ENCODE measurements at regions not wholly inside any gene's neighbourhood (a gene's known extent, or its start where the extent isn't known, plus 50 kb on each side); places are given as distances from the start of the nearest gene placed in this dataset.

DNA sequence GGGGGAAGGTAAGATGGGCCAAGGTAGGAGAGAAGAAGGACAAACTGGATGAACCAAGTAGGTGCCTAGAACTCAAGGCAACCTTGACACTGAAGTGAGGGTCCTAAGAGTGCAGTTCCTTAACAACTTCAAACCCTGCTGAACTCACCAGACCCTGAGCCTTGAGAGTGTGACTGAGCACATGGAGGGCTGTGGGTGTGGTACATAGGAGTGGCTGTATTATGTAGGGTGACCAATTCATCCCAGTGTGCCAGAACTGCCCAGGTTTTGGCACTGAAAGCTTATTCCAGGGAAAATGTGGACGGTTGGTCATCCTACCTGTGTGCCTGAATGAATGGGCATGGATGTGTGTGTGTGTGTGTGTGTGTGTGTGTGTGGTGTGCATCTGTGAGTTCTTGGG lies 281.8 kb downstream of the DHX35 start:
- no peak for DNase-seq

DNA sequence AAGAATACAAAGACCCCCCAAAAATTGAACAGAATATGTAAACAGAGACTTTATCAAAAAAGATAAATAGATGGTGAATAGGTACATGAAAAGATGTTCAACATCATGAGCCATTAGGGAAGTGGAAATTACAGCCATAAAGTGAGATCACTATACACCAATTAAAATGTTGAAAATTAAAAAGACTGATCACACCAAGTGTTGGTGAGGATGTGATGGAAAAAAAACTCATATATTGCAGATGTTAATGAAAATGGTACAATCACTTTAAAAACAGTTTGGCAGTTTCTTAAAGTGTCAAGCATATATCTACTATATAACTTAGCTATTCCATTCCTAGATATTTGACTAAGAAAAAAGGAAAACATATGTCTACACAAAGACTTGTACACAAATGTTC lies 280.5 kb downstream of the DHX35 start:
- DNase-seq, result no peak

DNA sequence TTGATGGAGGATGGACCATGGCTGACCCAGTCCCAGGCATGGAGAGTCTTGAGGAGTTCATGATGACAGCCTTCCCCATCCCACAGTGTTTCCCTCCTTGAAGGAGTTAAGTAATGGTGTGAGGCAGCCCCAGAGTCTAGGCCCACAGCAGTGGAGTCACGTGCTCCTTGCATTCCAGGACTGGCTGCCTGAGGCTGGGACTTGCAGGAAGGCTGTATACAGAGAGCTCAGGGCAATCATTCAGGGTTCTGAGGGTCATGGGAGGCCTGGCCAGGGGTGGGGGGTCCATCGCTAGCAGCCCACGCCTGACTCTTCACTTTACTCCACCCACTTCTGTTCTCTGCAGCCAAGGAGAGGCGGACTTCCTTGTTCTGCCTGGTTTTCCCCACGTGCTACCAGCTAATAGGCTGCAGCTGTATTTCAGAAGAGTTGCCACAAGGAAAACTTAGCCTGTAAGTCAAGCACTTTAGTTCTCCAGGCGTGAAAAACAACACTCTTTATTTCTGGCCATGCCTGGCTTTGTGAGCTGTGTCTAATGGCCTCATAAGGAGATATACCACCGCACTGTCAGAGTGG lies 272.5 kb downstream of the DHX35 start:
- DNase-seq, result no peak

DNA sequence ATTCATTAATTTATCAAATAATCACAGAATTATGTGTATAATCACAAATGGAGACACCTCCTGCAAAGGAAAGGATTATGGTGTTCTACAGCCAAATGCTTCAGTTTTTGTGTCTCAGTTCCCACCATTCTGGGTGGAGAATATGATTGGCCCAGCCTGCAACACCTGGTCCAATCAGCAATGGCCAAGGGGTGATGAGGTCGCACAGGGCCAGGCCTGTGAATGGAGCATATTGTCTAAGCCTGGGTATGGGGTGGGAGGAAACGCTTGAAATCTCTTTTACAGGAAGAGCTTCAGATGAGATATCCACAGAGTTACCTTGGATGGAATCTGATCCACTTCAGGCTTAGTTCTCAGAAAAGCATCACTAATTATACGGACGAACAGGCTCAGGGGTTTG lies 271.6 kb downstream of the DHX35 start:
- DNase-seq, result no peak

DNA sequence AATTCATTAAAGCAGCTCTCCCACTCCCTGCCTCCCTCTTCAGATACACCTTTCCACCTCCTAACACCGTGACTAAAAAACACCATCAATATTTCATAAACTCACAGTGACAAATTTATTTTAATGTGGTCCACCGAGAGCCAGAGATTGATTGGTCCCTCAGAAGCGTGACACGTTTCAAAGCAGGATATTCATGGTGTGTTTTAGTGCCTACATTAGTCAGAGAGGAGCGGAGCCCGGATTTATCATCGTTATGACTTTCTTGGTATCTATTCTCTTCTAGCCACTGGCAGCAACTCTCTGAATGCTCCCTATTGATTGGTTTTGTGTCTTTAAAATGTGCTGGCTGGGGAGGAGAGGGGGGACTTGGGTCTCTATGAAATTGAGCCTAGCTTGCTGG lies 265.3 kb downstream of the DHX35 start:
- DNase-seq, result no peak

DNA sequence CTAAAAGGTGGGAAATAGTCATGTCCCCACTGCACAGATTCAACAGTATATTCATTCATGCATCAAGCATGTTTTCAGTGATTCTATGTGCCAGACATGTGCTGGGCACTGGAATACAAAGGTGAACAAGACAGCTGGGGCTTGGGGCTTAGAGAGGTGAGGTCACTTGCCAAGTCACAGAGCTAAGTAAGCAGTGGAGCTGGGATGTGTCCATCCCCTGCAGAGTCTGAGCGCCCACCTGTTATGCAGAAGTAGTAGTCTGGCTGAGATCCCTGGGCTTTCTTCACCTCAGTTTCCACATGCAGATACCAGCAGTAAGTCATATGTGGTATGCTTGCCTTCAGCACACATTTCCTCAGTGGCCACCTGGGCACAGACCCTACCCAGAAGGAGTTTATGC lies 263.8 kb downstream of the DHX35 start:
- no peak for DNase-seq

DNA sequence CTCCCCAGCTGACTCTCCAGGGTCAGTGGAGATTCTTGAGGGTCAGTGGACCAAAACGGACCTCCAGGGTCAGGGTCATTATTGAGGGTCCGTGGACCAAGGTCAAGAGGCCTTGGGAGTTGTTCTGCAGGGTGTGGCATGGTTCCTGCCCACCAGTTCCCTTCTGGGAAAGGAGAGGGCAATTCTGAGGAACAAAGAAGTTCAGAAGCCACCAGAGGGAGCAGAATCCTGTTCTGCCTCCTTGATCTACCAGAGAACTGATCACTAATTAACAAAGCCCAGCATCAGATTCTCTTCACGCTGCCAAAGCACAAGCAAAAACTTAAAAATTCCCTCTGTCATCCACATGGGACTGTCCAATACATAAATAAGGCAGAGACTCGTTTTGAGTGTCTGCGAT lies 263.4 kb downstream of the DHX35 start:
- DNase-seq, result no peak

DNA sequence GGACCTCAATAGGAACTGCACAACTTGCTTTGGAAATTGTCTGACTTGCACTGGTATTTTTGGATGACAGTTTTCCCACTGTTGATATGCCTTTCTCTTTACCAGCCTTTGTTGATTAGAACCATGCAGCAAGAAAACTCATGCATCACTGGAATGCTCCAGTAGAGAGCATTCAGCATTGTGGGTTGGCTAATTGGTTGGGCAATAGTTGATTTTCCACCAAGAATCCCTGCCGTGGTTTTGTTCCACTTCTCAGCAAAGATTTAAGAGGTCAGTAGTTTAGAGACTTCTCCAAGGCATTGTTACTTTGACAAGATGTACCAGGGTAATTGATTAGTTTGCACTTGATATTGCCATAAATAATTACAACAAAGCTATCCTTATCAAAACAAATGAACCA lies 260.0 kb downstream of the DHX35 start:
- no peak for DNase-seq

DNA sequence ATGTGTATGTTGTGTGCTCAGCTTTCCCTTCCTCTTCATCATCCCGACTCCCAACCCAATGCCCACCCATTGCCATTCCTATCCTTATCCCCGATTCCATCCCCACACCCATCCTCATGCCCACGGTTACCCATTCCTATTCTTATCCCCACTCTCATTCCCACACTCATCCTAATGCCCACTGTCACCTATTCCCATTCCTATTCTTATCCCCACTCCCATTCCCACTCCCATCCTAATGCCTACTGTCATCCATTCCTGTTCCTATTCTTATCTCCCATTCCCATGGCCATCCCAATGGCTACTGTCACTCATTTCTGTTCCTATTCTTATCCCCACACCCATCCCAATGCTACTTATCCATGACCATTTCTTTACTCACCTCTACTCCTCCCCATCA lies 254.1 kb downstream of the DHX35 start:
- DNase-seq, result no peak

DNA sequence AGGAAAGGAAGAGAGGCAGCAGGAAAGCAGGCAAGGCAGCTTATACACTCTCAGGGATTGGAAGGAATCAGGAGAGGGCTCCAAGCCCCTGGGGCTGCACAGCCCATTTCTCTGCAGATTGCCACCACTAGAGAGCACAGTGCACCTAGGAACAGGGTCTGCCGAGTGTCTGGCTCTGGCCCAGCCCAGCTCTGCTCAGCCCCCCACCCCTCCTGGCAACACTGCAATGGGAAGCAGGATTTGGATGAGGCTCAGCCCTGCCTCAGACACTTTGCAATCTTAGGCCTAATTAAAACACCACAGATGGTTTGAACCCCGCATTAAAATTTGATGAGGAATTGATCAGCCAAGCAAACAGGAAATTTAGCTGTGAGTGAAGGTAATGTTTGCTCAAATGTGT lies 252.7 kb downstream of the DHX35 start:
- no peak for DNase-seq

DNA sequence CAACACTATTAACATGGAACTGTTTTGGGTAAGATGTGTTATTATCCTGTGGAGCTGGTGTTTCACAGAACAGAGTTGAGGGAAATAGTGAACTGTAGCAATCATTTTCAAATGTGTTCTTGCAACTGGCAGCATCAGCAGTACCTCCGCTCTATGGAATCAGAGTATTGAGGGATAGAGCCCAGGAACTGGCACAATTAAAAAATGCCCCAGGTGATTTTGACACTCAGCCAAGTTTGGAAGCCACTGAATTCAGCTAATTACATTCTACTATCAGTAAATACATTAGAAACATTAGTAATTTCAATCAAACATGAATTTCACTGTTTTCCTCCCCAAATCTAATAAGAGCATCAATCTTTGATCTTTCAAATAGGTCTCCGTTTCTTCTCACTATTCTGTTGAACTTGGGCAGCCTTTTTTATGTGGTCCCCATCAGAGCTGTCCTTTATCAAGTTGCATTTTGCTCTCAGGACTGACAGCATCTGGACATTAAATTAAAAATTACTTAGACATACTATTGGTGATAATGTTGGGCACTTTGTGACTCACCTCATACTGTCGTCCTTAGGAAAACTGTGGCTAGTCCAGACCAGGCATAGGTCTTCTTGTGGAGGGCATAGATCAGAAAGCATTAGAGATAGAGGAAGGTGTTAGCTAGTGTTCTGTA lies 251.5 kb downstream of the DHX35 start:
- DNase-seq, result no peak

DNA sequence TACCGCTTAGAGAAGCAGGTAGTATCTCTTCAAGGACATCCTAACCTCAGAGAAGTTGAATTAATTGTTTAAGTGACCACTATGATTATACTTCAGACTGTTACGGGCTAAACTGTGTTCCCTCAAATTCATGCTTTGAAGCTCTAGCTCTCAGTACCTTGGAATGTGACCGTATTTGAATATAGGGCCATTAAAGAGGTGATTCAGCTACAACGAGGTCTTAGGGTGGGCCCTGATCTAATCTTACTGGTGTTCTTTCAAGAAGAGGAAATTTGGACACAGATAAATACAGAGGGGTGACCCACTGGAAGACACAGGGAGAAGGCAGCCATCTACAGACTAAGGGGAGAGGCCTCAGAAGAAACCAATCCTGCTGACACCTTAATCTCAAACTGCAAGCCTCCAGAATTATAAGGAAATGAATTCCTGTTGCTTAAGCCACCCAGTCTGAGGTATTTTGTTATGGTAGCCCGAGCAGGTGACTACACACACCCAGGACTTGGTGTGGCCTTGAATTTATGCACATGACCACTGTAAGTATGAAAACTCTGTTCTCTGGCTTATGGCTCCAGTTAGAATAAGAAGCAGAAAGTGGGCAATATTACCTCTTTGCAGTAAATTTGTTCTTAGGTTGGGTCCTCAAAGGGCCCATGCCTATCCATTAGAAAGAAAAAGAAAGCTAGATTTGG lies 249.1 kb downstream of the DHX35 start:
- DNase-seq, result no peak

DNA sequence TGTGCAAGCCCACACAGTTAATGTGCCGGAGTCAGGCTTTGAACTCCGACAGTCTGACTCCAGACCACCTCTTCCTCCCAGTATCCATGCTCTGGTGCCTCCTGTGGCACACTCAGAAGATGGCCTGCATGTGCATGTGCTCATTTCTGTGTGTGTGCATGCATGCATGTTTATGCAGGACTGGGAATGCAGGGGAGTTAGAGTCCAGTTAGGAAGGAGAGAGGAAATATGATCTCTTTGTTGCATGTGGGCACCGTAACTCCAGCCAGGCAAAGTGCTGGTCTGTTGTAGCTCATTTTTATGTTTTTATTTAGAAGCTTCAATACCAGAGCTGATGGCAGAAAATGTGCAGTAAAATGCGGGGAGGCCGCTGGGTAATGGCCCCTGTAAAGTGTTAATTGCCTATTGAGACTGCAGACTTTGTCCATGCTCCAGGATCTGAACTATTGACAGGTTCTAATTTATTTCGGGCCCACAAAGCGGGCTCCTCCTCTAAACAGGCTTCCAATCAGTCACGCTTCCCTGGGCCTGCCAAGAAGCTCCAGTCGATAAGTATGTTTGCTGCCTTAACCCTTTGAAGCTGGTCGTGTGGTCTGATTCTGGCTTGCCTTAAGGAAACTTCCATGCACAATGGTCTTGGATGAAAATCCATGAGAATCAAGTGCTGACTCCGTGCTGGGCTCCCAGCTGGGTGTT lies 248.3 kb downstream of the DHX35 start:
- DNase-seq, result no peak

DNA sequence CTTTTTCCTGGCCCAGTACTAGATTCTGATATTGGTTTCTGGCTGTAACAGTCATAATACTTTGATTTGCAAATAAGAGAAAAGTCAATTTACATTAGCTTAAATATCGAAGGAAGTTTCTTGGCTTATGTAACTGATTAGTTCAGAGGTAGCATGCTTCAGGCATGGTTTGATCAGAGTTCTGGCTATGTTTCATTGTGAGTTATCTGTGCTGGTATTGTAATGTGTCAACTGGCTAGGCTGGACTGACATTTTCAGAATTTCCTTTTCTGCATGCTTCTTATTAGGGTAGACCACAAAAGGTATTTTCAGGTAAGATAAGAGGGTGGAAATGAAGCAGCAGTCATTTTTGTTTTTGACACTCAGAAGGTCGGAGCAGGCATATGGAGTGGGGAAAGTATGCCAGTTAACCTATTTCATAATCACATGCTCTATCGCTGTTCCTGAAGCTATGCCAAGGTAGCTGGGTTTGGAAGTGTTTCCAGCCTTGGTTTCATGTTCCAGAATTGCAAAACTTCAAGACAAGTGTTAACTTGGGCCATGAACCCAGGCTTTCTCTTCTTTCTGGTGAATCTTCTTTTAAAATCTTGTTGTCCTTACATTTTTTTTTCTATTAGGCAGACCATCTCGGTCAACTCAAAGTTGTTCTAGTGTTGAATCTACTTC lies 244.9 kb downstream of the DHX35 start:
- no peak for DNase-seq

DNA sequence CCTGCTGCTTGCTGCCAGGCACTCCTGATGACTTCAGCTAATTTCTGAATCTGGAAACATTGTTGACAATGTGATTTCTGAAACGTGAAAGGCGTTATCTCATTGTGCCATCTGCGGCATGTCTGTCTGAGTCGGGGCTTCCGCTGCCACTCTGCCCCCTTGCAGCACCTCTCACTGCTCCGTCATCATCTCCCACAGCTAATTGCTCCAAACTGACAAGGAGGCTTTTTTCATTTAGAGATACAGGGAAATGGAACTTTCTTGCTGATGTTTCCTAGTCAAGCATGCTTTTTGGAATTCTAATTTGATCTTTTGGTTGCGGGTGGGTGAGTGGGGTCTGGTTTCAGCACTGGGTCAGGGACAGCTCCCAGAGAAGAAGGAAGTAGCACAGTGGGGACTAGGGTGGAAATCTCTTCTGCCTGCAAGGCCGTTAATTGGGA lies 233.5 kb downstream of the DHX35 start:
- no peak for DNase-seq

DNA sequence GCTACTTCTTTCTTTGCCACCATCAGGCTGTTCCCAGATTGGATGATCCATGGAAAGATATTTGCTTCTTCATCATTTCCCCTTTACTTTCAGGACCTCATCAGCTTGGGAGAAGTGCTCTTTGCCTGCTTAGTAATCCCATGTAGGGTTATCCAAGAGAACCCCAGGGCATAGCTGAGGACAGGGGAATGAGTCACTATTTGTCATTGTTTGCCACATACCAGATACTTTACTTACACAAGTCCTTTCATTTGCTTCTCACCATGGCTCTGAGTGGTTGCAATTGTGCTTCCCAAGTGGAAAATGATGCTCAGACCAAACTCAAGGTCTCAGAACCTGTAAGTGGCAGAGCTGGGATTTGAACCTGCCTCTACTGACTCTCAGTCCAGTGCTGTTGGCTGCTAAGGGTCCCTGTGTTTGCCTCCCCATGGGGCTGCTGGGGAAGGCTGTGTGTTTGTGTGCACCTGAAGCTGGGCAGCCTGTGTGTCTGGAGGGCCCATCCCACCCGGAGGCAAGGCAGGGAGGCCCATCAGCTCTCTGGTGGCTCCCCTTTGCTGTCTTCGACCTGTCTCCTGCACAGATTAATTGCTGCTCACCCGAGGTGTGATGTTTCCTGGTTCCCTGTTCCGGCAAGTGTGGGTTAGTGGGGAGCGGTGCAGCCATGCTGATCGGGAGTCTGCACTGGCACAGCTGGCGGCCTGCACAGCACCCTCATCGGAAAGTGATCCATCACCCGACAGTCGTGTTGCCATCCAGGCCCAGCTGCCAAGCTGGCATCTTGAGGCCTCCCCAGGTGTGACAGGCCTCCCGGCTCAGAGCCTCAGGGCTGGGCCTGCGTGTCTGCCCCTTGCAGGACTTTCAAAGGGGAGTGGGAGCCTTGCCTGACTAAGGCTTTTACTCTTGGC lies 228.8 kb downstream of the DHX35 start:
- no peak for DNase-seq

DNA sequence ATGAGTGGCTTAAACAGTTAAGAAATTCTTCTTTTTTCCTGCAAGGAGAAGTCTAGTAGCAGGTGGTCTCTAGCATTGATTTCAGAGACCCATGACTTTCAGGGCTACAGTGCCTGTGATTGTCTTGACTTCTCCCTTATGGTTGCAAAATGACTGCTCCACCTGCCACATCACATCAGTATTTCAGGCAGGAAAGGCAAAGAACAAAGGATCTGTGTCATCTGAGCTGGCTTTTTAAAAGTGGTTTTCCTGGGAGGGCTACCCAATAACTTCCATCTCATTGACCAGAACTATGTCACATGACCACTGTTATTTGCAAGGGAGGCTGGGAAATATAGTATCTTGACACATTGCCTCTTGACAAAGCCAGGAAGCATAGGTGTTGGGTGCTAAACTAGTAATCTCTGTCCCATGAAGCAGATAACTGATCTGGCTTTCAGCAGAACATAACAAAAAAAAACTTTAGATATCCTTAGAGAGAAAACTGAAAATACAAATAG lies 226.2 kb downstream of the DHX35 start:
- no peak for DNase-seq

DNA sequence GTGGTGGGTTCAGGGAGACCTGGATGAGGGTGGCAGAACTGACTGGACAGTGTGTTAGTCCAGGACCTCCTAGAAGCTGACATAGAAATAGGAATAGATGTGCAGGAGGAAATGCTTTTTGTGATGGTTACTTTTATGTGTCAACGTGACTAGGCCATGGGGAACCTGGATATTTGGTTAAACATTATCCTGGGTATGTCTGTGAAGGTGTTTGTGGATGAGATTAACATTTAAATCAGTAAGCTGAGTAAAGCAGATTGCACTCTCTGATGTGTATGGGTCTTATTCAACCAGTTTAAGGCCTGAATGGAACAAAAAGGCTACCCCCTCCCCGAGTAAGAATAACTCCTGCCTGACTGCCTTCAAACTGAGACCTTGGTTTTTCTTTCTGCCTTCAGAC lies 219.3 kb downstream of the DHX35 start:
- no peak for DNase-seq

DNA sequence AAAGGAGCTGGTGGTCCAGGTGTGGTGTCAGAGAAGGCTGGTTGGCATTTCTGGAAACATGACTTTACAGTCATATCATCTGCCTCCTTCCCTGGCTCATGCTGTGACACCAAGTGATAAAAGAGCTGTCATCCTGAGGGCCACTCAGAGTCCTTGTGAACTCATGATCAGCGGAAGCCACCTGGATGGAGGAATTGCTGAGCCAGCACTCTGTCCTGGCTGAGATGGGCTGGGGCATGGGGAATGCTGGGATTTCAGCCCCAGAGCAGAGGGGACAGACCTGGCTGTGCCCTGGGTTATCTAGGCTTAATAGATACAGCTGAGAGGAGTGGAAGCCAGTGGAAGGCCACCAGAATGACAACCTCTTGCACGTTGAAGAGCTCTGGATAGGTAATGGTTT lies 214.3 kb downstream of the DHX35 start:
- DNase-seq, result no peak

DNA sequence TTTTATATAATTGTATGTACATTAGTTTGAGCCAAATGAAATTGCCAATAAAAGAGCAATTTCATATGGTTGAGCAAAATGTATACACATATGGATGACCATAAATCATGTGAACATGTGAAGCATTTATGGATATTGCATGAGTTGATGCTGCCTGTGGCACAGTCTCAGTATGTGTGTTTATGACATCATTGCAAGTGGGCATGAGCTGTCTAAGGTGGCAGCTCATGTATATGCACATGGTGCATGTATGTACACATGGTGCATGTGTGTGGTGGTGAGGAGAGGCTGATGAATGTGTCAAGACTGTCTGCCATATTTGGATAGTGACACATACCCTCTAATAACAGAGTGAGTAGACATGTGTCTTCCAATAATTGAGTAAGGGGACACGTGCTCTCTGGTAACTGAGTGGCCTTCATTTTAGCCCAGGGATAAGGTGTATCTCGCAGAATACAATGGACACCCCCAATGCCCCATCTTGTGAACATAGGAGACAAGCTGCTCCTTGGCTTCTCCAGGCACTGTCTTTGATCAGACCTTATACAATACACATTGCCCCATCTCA lies 208.8 kb downstream of the DHX35 start:
- no peak for DNase-seq

DNA sequence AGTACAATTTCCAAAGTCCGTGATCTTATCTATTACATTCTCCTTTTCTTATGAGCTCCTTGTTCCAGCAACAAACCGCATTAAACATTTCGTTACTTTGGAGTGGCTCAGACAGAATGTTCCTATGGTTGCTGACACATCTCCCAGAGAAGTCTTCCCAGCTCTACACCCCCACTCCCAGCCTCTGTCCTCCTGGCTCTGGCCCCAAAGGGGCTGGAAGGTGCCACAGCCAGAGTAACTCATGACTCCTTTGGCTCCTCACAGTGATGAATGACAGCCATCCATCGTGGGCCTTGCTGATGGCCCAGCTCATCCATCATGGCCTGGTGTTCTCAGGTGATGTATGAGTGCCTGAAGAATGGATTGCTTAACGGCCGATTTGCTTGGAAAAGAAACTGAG lies 203.0 kb downstream of the DHX35 start:
- DNase-seq, result no peak

DNA sequence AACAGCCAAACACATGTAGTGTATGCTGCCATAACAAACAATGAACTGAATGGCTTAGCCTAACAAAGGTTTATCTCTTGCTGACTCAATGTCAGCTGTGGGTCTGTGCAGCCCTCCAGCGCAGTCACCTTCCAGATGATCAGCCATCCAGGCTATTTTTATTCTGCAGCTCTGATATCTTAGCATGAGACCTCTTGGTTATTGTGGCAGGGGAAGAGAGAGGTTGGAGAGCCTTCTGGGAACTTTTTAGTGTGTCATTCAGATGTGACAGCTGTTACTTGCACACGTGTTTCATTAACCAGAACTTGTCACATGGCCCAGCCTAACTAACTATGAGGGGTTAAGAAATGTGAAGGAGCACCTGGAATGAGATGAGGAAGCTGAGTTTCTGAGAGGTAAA lies 202.5 kb downstream of the DHX35 start:
- DNase-seq, result no peak

All from right forelimb (tissue), 1 donor.